Activated naive CD8-positive, alpha-beta T cell treated with anti-CD3 and anti-CD28 coated beads for 36 hours (primary cell): ENCODE measurements at regions not wholly inside any gene's neighbourhood (a gene's known extent, or its start where the extent isn't known, plus 50 kb on each side); places are given as distances from the start of the nearest gene placed in this dataset.
"Not testable (repeated sequence)": the region's sequence is repeated elsewhere in the genome, so short reads cannot be mapped to it uniquely, and the experiment has no call there.

ENCODE experiments used
- DNase-seq: peaks from one replicate; pipeline ENCODE4 v3.0.0; 2021
- H3K27ac Mint-ChIP-seq: one replicate; pipeline ENCODE4 v1.8.0; 2022; ENCODE audit warnings: mild to moderate bottlenecking, moderate library complexity, mixed read lengths
- H3K27me3 Mint-ChIP-seq: one replicate; pipeline ENCODE4 v1.8.0; 2022; ENCODE audit warnings: mild to moderate bottlenecking, mixed read lengths
- H3K36me3 Mint-ChIP-seq: one replicate; pipeline ENCODE4 v1.8.0; 2021; ENCODE audit warnings: mild to moderate bottlenecking, mixed read lengths
- H3K4me1 Mint-ChIP-seq: one replicate; pipeline ENCODE4 v1.8.0; 2021; ENCODE audit warnings: mixed read lengths
- H3K4me3 Mint-ChIP-seq: one replicate; pipeline ENCODE4 v1.8.0; 2022; ENCODE audit warnings: mild to moderate bottlenecking, moderate library complexity, mixed read lengths
- H3K9me3 Mint-ChIP-seq: one replicate; pipeline ENCODE4 v1.8.0; 2022; ENCODE audit warnings: mixed read lengths

- H3K4me3 Mint-ChIP-seq, DNase-seq, H3K4me1 Mint-ChIP-seq, H3K9me3 Mint-ChIP-seq, H3K36me3 Mint-ChIP-seq, H3K27ac Mint-ChIP-seq: not testable (repeated sequence)
- H3K27me3 Mint-ChIP-seq = peaks cover 21% of the 10 kb centered on the region
Observed at GRCh38 chr1:30438274-30438673, 285.1 kb downstream of the MATN1 start.

- no peaks in the 10 kb centered on the region for H3K36me3 Mint-ChIP-seq
- H3K27ac Mint-ChIP-seq = no peak overlapping the region
- H3K9me3 Mint-ChIP-seq = peaks cover 6% of the 10 kb centered on the region
- H3K27me3 Mint-ChIP-seq = peaks cover 30% of the 10 kb centered on the region
- no peak for DNase-seq
- H3K4me1 Mint-ChIP-seq = no peaks in the 10 kb centered on the region
- H3K4me3 Mint-ChIP-seq = no peak overlapping the region
Observed at GRCh38 chr1:30437059-30437576, 286.3 kb downstream of the MATN1 start.

- peaks cover 21% of the 10 kb centered on the region for H3K9me3 Mint-ChIP-seq
- H3K4me3 Mint-ChIP-seq = no peak overlapping the region
- no peaks in the 10 kb centered on the region for H3K36me3 Mint-ChIP-seq
- peaks cover 65% of the 10 kb centered on the region for H3K27me3 Mint-ChIP-seq
- no peak for DNase-seq
- H3K27ac Mint-ChIP-seq = no peak overlapping the region
- no peaks in the 10 kb centered on the region for H3K4me1 Mint-ChIP-seq
Observed at GRCh38 chr1:30427545-30427944, 295.8 kb downstream of the MATN1 start.

GRCh38 chr1:30425046-30425445 lies 298.3 kb downstream of the MATN1 start:
- DNase-seq = no peak
- Mint-ChIP-seq H3K9me3 (peaks cover 21% of the 10 kb centered on the region), H3K27ac (no peak overlapping the region), H3K27me3 (peaks cover 41% of the 10 kb centered on the region), H3K4me3 (no peak overlapping the region), H3K36me3 (no peaks in the 10 kb centered on the region), H3K4me1 (no peaks in the 10 kb centered on the region)

- H3K4me3 Mint-ChIP-seq = no peak overlapping the region
- no peaks in the 10 kb centered on the region for H3K4me1 Mint-ChIP-seq
- peaks cover 14% of the 10 kb centered on the region for H3K9me3 Mint-ChIP-seq
- no peak for DNase-seq
- H3K27me3 Mint-ChIP-seq = peaks cover 26% of the 10 kb centered on the region
- H3K27ac Mint-ChIP-seq = no peak overlapping the region
- no peaks in the 10 kb centered on the region for H3K36me3 Mint-ChIP-seq
Observed at GRCh38 chr1:30423570-30423969, 299.8 kb downstream of the MATN1 start.

- no peak for DNase-seq
- H3K36me3 Mint-ChIP-seq = no peaks in the 10 kb centered on the region
- no peak overlapping the region for H3K27ac Mint-ChIP-seq
- H3K4me1 Mint-ChIP-seq = no peaks in the 10 kb centered on the region
- peaks cover 5% of the 10 kb centered on the region for H3K9me3 Mint-ChIP-seq
- no peak overlapping the region for H3K4me3 Mint-ChIP-seq
- peaks cover 15% of the 10 kb centered on the region for H3K27me3 Mint-ChIP-seq
Observed at GRCh38 chr1:30422251-30422650, 301.1 kb downstream of the MATN1 start.

- H3K27me3 Mint-ChIP-seq = peaks cover 15% of the 10 kb centered on the region
- H3K9me3 Mint-ChIP-seq = no peaks in the 10 kb centered on the region
- no peak overlapping the region for H3K4me3 Mint-ChIP-seq
- H3K27ac Mint-ChIP-seq = no peak overlapping the region
- no peaks in the 10 kb centered on the region for H3K4me1 Mint-ChIP-seq
- no peaks in the 10 kb centered on the region for H3K36me3 Mint-ChIP-seq
- DNase-seq = no peak
Observed at GRCh38 chr1:30420519-30421050, 302.8 kb downstream of the MATN1 start.

- H3K36me3 Mint-ChIP-seq = no peaks in the 10 kb centered on the region
- no peak for DNase-seq
- H3K9me3 Mint-ChIP-seq = no peaks in the 10 kb centered on the region
- no peak overlapping the region for H3K27ac Mint-ChIP-seq
- no peaks in the 10 kb centered on the region for H3K4me1 Mint-ChIP-seq
- H3K4me3 Mint-ChIP-seq = no peak overlapping the region
- peaks cover 12% of the 10 kb centered on the region for H3K27me3 Mint-ChIP-seq
Observed at GRCh38 chr1:30419831-30420230, 303.6 kb downstream of the MATN1 start.

- no peaks in the 10 kb centered on the region for H3K4me1 Mint-ChIP-seq
- no peak overlapping the region for H3K27ac Mint-ChIP-seq
- H3K9me3 Mint-ChIP-seq = no peaks in the 10 kb centered on the region
- peaks cover 12% of the 10 kb centered on the region for H3K27me3 Mint-ChIP-seq
- no peak overlapping the region for H3K4me3 Mint-ChIP-seq
- H3K36me3 Mint-ChIP-seq = no peaks in the 10 kb centered on the region
- DNase-seq = no peak
Observed at GRCh38 chr1:30418939-30419720, 304.3 kb downstream of the MATN1 start.

- H3K4me1 Mint-ChIP-seq = no peaks in the 10 kb centered on the region
- no peak overlapping the region for H3K4me3 Mint-ChIP-seq
- peaks cover 12% of the 10 kb centered on the region for H3K27me3 Mint-ChIP-seq
- DNase-seq = no peak
- no peaks in the 10 kb centered on the region for H3K9me3 Mint-ChIP-seq
- H3K27ac Mint-ChIP-seq = no peak overlapping the region
- no peaks in the 10 kb centered on the region for H3K36me3 Mint-ChIP-seq
Observed at GRCh38 chr1:30418061-30418938, 305.1 kb downstream of the MATN1 start.

- H3K4me1 Mint-ChIP-seq = no peaks in the 10 kb centered on the region
- peaks cover 9% of the 10 kb centered on the region for H3K27me3 Mint-ChIP-seq
- DNase-seq = no peak
- H3K9me3 Mint-ChIP-seq = no peaks in the 10 kb centered on the region
- no peak overlapping the region for H3K4me3 Mint-ChIP-seq
- H3K27ac Mint-ChIP-seq = no peak overlapping the region
- no peaks in the 10 kb centered on the region for H3K36me3 Mint-ChIP-seq
Observed at GRCh38 chr1:30417701-30418046, 305.7 kb downstream of the MATN1 start.

- no peaks in the 10 kb centered on the region for H3K9me3 Mint-ChIP-seq
- peaks cover 9% of the 10 kb centered on the region for H3K27me3 Mint-ChIP-seq
- no peak overlapping the region for H3K4me3 Mint-ChIP-seq
- no peaks in the 10 kb centered on the region for H3K36me3 Mint-ChIP-seq
- H3K27ac Mint-ChIP-seq = no peak overlapping the region
- H3K4me1 Mint-ChIP-seq = no peaks in the 10 kb centered on the region
- no peak for DNase-seq
Observed at GRCh38 chr1:30417001-30417700, 306.2 kb downstream of the MATN1 start.

GRCh38 chr1:30416221-30416820 lies 307.1 kb downstream of the MATN1 start:
- no peaks in the 10 kb centered on the region for H3K4me1 Mint-ChIP-seq
- no peak overlapping the region for H3K4me3 Mint-ChIP-seq
- H3K27ac Mint-ChIP-seq = no peak overlapping the region
- H3K27me3 Mint-ChIP-seq = peaks cover 9% of the 10 kb centered on the region
- DNase-seq = no peak
- H3K36me3 Mint-ChIP-seq = no peaks in the 10 kb centered on the region
- H3K9me3 Mint-ChIP-seq = no peaks in the 10 kb centered on the region

GRCh38 chr1:30415171-30415940 lies 308.0 kb downstream of the MATN1 start:
- no peaks in the 10 kb centered on the region for H3K4me1 Mint-ChIP-seq
- no peak overlapping the region for H3K27ac Mint-ChIP-seq
- no peaks in the 10 kb centered on the region for H3K36me3 Mint-ChIP-seq
- H3K27me3 Mint-ChIP-seq = peaks cover 9% of the 10 kb centered on the region
- H3K9me3 Mint-ChIP-seq = no peaks in the 10 kb centered on the region
- H3K4me3 Mint-ChIP-seq = no peak overlapping the region
- DNase-seq = no peak
